Heart left ventricle (tissue), 13 donors: ENCODE measurements at regions not wholly inside any gene's neighbourhood (a gene's known extent, or its start where the extent isn't known, plus 50 kb on each side); places are given as distances from the start of the nearest gene placed in this dataset.

Source experiments
- CTCF ChIP-seq, 12 donors: fragments of 200-600 bp; sonication (generic) in 4 of 12; IDR thresholded peaks; one replicate each; pipeline versions ENCODE4 v1.5.0 to v1.8.0; 2018 to 2022; ENCODE audit warnings: antibody characterized with exemption in 12 of 12, mild to moderate bottlenecking in 5 of 12
- POLR2A ChIP-seq, 2 donors: fragments of 450-650 bp; IDR thresholded peaks; one replicate each; pipeline ENCODE4 v1.6.1; 2017; ENCODE audit warnings: antibody characterized with exemption in 2 of 2, mild to moderate bottlenecking in 2 of 2, moderate library complexity in 2 of 2
- donor health status: ischemic (EF 13 %, LVEDD 7.1; RV severe dilation, severe dysfunction).
- donor health status: DM: no; HTN: yes; CAD: no.
- donor health status: DM: no; HTN: no; CAD: no.
- donor health status: ischemic (EF 25% LVEDD 6.9; RV normal size, moderate dysfunction).
- donor health status: ischemic (EF 25% LVEDD 5.7; RV mildly dilated, moderate dysfunction).
- donor health status: ischemic (EF 35%, LVEDD 5.7; RV mildly dilated, moderate dysfunction).
- donor health status: nonischemic (EF 11% LVEDD 7.7; RV severe dilation, severe dysfunction).
- donor health status: DM: yes; HTN: yes; CAD: no.
- donor health status: PGD.
- donor health status: ischemic (EF 29% LVEDD 5.4; RV normal size, mild dysfunction).
- donor health status: nonischemic (EF 23%, LVEDD 6.1; RV moderate dilation, normal function).

- TF ChIP-seq CTCF (IDR thresholded peaks at IDR 0.05) (no peak), POLR2A (IDR thresholded peaks at IDR 0.05) (no peak)
These were observed 809.4 kb upstream of the AMELY start for GRCh38 chrY:7720974-7721373.
